GM23248 (cell line): ENCODE measurements at regions not wholly inside any gene's neighbourhood (a gene's known extent, or its start where the extent isn't known, plus 50 kb on each side); places are given as distances from the start of the nearest gene placed in this dataset.
"Not testable (repeated sequence)": the region's sequence is repeated elsewhere in the genome, so short reads cannot be mapped to it uniquely, and the experiment has no call there.

Experiments used
- DNase-seq: peaks from one replicate; pipeline ENCODE4 v3.0.0-alpha.2; 2015
- H2AFZ ChIP-seq: fragments of 200-600 bp; sonication (generic); 2 replicates; pipeline ENCODE4 v1.6.1; 2016; ENCODE audit warnings: antibody characterized with exemption
- H3F3A ChIP-seq: fragments of 200-600 bp; sonication (generic); 2 replicates; pipeline ENCODE4 v1.6.1; 2016; ENCODE audit warnings: mild to moderate bottlenecking, antibody characterized with exemption, mixed run types; ENCODE audit not compliant: insufficient read depth
- H3K27ac ChIP-seq: fragments of 200-600 bp; sonication (generic); 2 replicates; pipeline ENCODE4 v1.5.1; 2016; ENCODE audit warnings: mild to moderate bottlenecking
- H3K27me3 ChIP-seq: fragments of 200-600 bp; sonication (generic); replicated peaks from 2 replicates; pipeline ENCODE4 v1.6.1; 2016; ENCODE audit warnings: mild to moderate bottlenecking; ENCODE audit not compliant: insufficient read depth
- H3K36me3 ChIP-seq: fragments of 200-600 bp; sonication (generic); 2 replicates; pipeline ENCODE4 v1.6.1; 2016; ENCODE audit warnings: low read depth, mild to moderate bottlenecking
- H3K4me1 ChIP-seq: fragments of 200-600 bp; sonication (generic); 2 replicates; pipeline ENCODE4 v1.6.1; 2016; ENCODE audit warnings: mild to moderate bottlenecking; ENCODE audit not compliant: insufficient read depth
- H3K4me2 ChIP-seq: fragments of 200-600 bp; sonication (generic); one replicate; pipeline ENCODE4 v1.6.1; 2016; ENCODE audit warnings: mild to moderate bottlenecking; ENCODE audit not compliant: unreplicated experiment
- H3K4me3 ChIP-seq: fragments of 200-600 bp; sonication (generic); 2 replicates; pipeline ENCODE4 v1.5.1; 2016; ENCODE audit warnings: mild to moderate bottlenecking
- H3K79me2 ChIP-seq: fragments of 200-600 bp; sonication (generic); 2 replicates; pipeline ENCODE4 v1.6.1; 2016; ENCODE audit warnings: mild to moderate bottlenecking; ENCODE audit not compliant: insufficient read depth
- H3K9ac ChIP-seq: fragments of 200-600 bp; sonication (generic); 2 replicates; pipeline ENCODE4 v1.6.1; 2016; ENCODE audit warnings: mild to moderate bottlenecking
- H3K9me2 ChIP-seq: fragments of 200-600 bp; sonication (generic); 2 replicates; pipeline ENCODE4 v1.6.1; 2016; ENCODE audit warnings: mixed run types, mild to moderate bottlenecking, moderate library complexity; ENCODE audit not compliant: insufficient read depth
- H3K9me3 ChIP-seq: fragments of 200-600 bp; sonication (generic); one replicate; pipeline ENCODE4 v1.6.1; 2017; ENCODE audit warnings: low read depth
- H4K20me1 ChIP-seq: fragments of 200-600 bp; sonication (generic); 2 replicates; pipeline ENCODE4 v1.6.0; 2016; ENCODE audit not compliant: insufficient read depth
- WGBS, 2 experiments: methylation state at CpG; one replicate each; pipeline ENCODE4 v1.1.6; 2015 to 2017; ENCODE audit warnings: low lambda C conversion rate in 2 of 2, low coverage in 1 of 2; ENCODE audit errors: missing lambda C conversion rate in 2 of 2; 5-methylcytosine and 5-hydroxymethylcytosine counted together
- in situ Hi-C: fragments of 300-500 bp; cut with MboI; formaldehyde crosslinking; loops from 2 replicates; pipeline ENCODE4 v1.15.0; 2020

DNA sequence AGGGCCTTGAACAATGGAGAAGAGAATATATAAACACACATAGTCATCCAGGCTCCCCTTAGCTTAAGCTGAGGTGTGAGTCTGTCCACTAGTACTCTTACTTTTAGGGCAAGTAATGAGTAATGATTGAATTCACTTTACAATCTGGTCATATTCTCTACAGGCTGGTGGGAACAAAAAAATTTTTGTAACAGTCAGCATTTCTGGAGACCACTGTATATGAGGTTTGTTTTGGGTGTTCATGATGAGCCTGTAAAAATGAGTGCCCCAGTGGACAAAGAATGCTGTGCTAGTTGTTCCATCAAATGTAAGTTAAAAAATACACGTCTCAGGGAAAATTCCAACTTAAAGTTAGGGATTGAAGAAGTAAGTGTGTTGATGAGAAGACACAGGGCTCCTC lies 154.0 kb downstream of the ZNF37A start:
- H3K79me2 ChIP-seq, H4K20me1 ChIP-seq, H3K9me2 ChIP-seq, H3K9ac ChIP-seq, in situ Hi-C loops, DNase-seq, H3K27ac ChIP-seq, H3K4me1 ChIP-seq, H3F3A ChIP-seq, H3K4me2 ChIP-seq, H3K27me3 ChIP-seq, H3K36me3 ChIP-seq, H2AFZ ChIP-seq, H3K4me3 ChIP-seq, H3K9me3 ChIP-seq: not testable (repeated sequence)
- WGBS, 2 experiments: 3 to 5% methylated on average over 1 of the region's 1 CpG

DNA sequence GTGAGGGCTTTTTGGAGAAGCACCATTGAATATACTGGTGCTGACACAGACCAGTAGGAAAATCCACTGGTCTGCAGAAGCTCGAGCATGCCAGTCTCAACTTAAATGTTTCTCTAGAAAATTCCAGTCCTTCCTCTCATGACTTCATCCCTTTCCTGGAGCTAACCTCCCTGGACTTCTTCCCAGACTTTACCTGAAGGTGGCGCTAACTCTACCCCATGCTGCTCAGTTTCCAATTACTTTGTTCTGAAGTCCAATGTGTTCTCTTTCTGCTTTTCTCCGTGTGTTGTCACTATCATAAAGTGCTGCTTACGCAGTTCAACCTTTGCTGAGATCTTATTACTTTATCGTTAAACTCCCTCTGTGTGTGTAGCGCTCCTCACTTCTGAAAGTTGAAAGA lies 158.4 kb downstream of the ZNF37A start:
- H3K4me1 ChIP-seq, H3K9me2 ChIP-seq, H3K4me3 ChIP-seq, H4K20me1 ChIP-seq, H3K79me2 ChIP-seq, H3K27me3 ChIP-seq, H3K4me2 ChIP-seq, H3K9ac ChIP-seq, DNase-seq, H2AFZ ChIP-seq, H3F3A ChIP-seq, H3K9me3 ChIP-seq, in situ Hi-C loops, H3K36me3 ChIP-seq, H3K27ac ChIP-seq: not testable (repeated sequence)
- 20 to 22% methylated on average over 5 to 6 of the region's 6 CpGs for WGBS, 2 experiments

DNA sequence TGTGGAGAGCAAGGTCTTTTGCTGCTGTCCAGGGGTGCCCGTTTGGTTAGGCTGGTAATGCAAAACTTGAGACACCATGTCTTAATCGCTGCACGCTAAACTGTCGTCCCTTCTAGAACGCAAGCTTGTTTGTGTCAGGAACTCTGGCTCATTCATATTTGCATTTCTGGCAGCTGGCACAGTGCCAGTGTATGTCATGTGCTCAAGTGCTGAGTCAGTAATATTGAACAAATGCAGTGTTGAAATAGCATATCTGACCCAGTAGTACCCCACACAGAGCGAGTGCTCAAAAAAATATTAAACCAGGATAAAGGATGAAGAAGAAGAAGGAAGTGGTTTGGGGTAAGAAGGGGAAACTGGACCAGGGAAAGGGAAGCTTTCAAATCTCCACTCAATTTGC lies 173.4 kb downstream of the ZNF37A start:
- H3K9me2 ChIP-seq, H3K9ac ChIP-seq, H3K36me3 ChIP-seq, H3F3A ChIP-seq, H4K20me1 ChIP-seq, H3K27ac ChIP-seq, H3K4me2 ChIP-seq, H3K4me1 ChIP-seq, DNase-seq, H3K27me3 ChIP-seq, H3K9me3 ChIP-seq, H2AFZ ChIP-seq, H3K4me3 ChIP-seq, H3K79me2 ChIP-seq, in situ Hi-C loops: not testable (repeated sequence)
- 25 to 26% methylated on average over 6 of the region's 6 CpGs for WGBS, 2 experiments

DNA sequence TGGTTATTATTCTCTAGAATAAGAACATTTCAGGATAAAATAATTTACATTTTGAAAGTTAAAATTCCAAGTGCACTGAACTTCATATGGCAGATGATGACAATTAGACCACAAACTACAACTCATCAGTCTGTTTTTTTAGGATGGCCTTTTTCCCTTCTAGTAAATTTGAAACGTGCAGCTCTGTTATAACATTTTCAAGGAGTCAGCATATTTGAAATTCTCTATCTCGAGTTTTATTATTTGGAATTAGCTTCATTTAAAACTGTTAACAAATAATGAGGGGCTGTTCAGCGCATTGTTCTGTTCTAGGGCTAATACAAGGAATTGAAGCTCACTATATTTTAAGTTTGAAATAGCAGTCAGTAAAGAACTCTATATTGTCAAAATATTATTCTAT lies 176.9 kb downstream of the ZNF37A start:
- H3K9ac ChIP-seq, H3K36me3 ChIP-seq, H3K9me3 ChIP-seq, H3F3A ChIP-seq, H3K4me3 ChIP-seq, in situ Hi-C loops, H3K9me2 ChIP-seq, H3K79me2 ChIP-seq, H3K27me3 ChIP-seq, H3K4me1 ChIP-seq, H4K20me1 ChIP-seq, H3K27ac ChIP-seq, H3K4me2 ChIP-seq, H2AFZ ChIP-seq, DNase-seq: not testable (repeated sequence)
- 18 to 19% methylated on average over 3 of the region's 3 CpGs for WGBS, 2 experiments

DNA sequence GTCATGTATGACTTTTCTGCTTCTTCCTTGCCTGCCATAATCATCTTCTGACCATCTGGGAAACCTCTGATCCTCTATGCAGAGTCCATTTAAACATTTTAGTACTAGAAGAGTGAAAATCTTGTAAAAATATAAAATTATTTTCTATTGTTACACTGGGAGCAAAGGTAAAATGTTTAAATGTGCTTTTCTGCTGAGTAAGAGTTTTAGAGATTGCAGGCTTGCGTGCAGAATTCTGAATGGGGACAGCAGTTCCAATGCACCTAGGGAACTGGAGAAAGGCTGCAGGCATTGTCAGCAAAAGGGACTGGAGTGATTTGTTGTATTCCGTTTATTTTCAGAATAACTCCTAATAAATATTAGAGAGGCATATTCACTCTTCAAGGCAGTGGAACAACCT lies 180.7 kb downstream of the ZNF37A start:
- H3F3A ChIP-seq, H3K4me3 ChIP-seq, in situ Hi-C loops, H3K27me3 ChIP-seq, DNase-seq, H3K9me2 ChIP-seq, H3K27ac ChIP-seq, H3K79me2 ChIP-seq, H3K4me2 ChIP-seq, H3K9ac ChIP-seq, H3K36me3 ChIP-seq, H3K9me3 ChIP-seq, H3K4me1 ChIP-seq, H2AFZ ChIP-seq, H4K20me1 ChIP-seq: not testable (repeated sequence)
- WGBS, 2 experiments: 26 to 44% methylated on average over 2 of the region's 2 CpGs

DNA sequence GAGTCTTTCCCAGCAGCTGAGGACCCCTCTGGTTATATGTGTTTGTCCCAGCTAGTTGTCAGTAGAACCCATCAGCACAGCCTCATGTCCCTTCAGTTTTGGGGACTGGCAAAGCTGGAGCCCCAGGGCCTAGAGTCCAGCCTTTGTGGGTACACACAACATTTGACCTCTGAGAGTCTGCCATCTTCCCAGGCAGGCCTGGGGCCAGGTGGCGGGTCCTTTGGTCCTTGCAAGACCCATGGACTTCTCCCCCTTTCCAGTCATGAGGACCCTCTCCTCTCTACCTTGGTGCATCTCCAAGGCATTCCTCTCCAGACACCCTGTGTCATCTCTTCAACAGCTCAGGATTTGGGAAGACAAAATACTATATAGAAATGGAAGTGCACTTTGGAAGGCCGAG lies 198.4 kb downstream of the ZNF37A start:
- in situ Hi-C loops, H3K4me3 ChIP-seq: not testable (repeated sequence)

DNA sequence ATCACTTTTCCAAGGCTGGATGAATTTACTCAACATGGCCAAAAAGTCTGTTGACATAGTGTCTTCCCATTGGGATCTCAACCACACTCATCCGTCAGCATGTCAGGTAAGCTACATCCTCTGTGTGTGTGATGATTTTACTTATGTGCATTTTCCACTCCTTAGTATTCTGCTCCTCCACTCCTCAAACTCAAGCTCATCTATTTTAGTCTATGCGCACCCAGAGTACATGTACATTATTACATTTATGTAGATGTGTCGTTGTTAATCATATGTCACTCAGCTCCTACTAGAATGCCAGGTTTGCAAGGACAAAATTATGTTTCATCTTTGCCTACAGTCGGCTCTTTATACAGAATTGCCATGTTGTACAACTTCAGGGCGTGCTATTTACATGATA lies 216.0 kb downstream of the ZNF37A start:
- H3K4me2 ChIP-seq, DNase-seq, in situ Hi-C loops, H3K4me3 ChIP-seq, H3K36me3 ChIP-seq, H3K9me3 ChIP-seq, H4K20me1 ChIP-seq, H3K4me1 ChIP-seq, H2AFZ ChIP-seq, H3F3A ChIP-seq, H3K79me2 ChIP-seq, H3K27me3 ChIP-seq, H3K27ac ChIP-seq, H3K9me2 ChIP-seq, H3K9ac ChIP-seq: not testable (repeated sequence)
- 22 to 25% methylated on average over 5 of the region's 5 CpGs for WGBS, 2 experiments

More for the DNA sequence above, 198.4 kb downstream of the ZNF37A start:
- H3K4me2 ChIP-seq, H3K9ac ChIP-seq, H2AFZ ChIP-seq, DNase-seq, H3K36me3 ChIP-seq, H3K9me2 ChIP-seq, H3K4me1 ChIP-seq, H3K27ac ChIP-seq, H3K9me3 ChIP-seq, H3K27me3 ChIP-seq, H3K79me2 ChIP-seq, H3F3A ChIP-seq, H4K20me1 ChIP-seq: not testable (repeated sequence)
- WGBS, 2 experiments: 41 to 47% methylated on average over 2 of the region's 2 CpGs

DNA sequence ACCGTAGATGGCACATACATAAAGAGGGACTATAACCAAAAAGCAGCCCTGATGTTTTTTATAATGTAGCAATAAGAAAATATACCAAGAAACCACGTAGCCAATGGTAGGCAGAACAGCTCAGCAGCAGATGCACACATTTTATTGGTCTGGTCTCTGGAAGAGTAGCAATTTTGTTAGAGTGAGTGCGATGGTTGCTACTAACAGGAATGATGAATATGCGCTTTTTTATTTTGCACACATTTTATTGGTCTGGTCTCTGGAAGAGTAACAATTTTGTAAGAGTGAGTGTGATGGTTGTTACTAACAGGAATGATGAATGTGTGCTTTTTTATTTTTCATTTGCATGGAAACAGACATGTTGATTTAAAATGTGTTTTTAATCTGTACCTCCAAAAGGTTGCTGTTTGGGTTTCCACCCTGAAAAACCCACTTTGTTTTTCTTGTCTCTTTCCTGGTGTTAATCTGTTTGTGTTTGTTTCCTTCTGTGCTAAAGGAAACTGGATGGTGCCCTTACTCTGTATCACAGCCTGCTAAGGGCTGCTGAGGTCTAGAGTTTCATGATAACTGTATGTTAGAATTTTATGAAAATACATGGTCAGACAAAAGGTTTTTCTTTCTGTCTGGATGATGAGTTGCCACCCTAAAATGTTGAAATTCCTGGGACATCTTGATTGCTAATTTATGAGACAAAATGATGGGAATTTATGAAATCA lies 221.1 kb downstream of the ZNF37A start:
- H3K27ac ChIP-seq, H2AFZ ChIP-seq, H3K9ac ChIP-seq, H3K4me2 ChIP-seq, H3K9me3 ChIP-seq, in situ Hi-C loops, H3K4me1 ChIP-seq, DNase-seq, H3K36me3 ChIP-seq, H3K27me3 ChIP-seq, H3K79me2 ChIP-seq, H3K9me2 ChIP-seq, H3F3A ChIP-seq, H3K4me3 ChIP-seq, H4K20me1 ChIP-seq: not testable (repeated sequence)
- 52 to 55% methylated on average over 4 of the region's 4 CpGs for WGBS, 2 experiments
